NCI-H2107 treated with DMSO at 0.1 percent for 48 hours (cell line): ENCODE measurements at regions not wholly inside any gene's neighbourhood (a gene's known extent, or its start where the extent isn't known, plus 50 kb on each side); places are given as distances from the start of the nearest gene placed in this dataset.

ENCODE experiments used
- DNase-seq: peaks from one replicate; lab custom pipeline; 2025; ENCODE audit not compliant: unreplicated experiment; lab: John Stamatoyannopoulos, UW

DNA sequence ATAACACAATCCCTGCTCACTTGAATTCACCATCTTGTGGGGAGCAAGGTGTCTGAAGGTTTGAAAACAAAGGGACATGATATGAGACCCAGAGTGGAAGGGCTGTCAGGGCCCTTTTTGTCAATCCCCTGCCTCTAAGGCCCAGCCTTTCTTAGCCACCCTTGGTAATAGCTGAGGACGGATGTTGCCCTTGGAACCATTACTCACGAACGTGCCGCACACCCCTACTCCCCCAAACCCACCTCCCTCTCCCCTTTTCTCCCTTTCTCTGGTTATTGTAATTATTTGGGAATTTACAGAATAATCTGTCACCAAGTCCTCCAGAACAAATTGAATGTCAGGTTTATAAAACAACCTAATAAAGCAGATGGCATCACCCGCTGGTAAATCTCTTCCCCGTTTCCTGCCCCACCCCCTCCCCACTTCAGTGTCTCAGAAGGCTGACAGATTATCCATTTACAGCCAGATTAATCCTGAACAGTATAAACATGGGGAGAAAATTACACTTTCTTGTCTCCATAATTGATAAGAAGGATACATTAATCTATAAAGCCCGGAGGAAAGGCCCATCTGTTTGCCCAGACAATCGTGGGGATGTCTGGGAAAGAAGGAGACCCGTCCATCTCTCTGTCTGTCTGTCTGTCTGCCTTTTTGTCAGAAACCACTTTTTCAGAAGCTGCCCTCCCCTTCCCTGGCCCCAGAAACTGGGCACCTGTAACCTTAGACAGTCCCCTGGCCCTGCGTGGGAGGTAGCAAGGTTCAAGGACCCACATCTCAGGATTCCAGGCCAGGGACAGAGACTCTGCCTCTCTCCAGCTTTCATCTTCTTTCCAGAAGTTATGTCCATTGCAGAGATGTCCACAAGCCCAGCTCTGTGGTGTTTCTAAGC is 60.6 kb upstream of the CD34 start:
- DNase-seq: no peak

GRCh38 chr1:207970329-207971233 is 59.7 kb upstream of the CD34 start:
- no peak for DNase-seq

GRCh38 chr1:207969528-207969927 is 58.6 kb upstream of the CD34 start:
- DNase-seq: no peak

DNA sequence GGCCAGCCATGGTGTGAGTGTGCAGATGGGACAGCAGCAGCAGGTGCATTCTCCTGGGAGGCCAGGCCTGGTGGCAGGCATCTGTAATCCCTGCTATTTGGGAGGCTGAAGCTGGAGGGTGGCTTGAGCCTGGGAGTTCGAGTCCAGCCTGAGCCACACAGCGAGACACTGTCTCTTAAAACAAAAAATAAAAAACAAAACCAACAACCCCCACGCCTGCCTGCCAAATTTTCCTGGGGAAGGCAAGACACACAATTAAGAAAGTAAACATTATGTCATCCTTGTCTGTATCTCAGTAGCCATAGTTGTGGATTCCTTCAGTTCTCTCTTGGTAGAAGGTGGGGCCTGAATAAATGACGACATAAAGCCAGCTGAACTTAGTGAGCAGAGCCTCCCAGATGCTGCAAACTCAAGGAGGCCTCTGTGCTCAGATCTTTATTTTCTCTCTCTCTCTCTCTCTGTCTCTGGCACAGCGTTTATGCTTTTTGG is 57.6 kb upstream of the CD34 start:
- DNase-seq: no peak

DNA sequence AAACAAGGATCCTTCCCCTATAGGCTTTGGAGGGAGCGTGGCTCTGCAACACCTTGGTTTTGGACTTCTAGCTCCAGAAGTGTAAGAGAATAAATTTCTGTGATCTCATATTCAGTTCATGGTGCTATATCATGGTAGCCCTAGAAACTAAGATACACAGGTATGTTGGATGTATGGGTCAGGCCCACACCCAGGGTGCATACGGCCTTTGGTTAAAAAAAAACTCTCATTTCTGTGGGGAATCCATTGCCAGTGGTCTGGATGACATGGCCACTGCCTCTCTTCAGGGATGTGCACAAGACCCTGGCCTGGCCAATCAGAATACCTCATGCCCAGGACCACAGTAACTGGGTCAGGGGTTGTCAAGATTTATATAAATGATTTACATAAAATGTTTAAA is 56.8 kb upstream of the CD34 start:
- no peak for DNase-seq

GRCh38 chr1:207966521-207966920 is 55.6 kb upstream of the CD34 start:
- no peak for DNase-seq

GRCh38 chr1:207965392-207966387 is 54.8 kb upstream of the CD34 start:
- no peak for DNase-seq

DNA sequence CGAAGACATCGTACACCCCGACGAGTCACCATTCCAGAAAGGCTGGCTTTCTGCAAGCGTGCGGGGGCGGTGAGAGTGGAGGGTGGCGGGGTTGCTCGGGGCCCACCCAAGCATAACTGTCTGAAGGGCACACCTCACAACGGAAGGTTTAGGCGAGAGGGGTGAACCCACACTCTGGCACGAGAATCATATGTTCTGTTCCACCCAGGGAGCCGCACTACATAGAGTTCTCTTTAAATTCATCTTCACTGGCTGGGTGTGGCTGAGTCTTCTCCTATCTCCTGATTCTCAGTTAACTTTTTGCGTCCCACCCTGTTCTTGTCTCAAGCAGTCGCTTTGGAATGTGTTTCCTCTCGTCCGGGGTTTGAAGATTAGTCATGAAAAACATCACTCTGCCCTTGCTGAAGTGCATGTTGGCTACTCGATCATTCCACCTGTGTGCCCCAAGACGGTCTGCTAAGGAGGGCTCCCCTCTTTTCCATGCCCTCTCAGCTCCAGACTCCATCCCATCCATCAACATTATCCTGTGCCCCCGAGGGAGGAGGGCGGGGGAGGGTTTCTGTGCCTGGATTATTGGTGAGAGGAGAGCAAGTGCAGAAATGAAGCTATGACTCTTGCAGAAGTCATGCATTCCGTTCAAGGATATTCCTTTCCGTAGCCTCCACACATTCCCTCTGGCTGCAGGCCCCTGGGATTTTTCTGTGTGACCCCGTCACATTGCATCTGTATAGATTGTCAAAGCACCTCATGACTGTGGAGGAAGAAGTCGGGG is 53.5 kb upstream of the CD34 start:
- DNase-seq: no peak

GRCh38 chr1:207963427-207964194 is 52.7 kb upstream of the CD34 start:
- peak; percentile 61 for DNase-seq

DNA sequence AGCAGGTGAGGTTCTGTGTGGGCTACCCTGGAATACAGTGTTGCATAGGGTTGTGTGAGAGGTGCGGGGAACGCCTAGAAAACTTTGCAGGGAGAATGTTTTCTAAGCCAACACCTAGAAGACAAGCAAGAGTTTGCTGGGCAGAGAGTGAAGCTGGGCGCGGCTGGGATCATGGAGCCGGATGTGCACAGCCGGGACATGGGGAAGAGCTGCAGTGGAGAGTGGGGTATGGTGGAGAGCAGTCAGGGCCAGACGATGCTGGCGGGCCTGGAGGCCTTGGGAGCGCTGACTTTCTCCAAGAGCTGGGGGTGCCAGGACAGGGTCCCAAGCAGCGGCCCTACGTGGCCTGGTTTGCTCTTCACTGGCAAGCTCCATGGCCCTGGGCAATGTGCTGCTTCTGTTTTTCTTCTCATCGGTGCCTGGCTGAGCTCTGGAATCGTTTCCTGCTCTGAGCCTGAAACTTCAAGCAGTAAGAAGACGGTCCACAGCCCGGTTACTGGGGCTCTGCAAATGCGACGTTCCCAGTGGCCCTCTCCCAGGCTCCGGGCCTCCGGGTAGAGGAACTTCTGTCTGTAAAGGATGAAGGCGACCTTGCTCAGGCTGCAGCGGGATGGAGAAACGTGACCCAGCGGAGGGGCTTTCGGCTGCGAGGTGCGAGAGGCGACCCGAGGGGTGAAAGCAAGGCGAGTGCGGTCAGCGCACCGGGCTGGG is 51.9 kb upstream of the CD34 start:
- DNase-seq: no peak
